GM21529 (cell line): ENCODE measurements at regions not wholly inside any gene's neighbourhood (a gene's known extent, or its start where the extent isn't known, plus 50 kb on each side); places are given as distances from the start of the nearest gene placed in this dataset.
"Not testable (repeated sequence)": the region's sequence is repeated elsewhere in the genome, so short reads cannot be mapped to it uniquely, and the experiment has no call there.

ENCODE experiments used
- ATAC-seq: cut with Tn5 transposase; IDR thresholded peaks from one replicate; pipeline ENCODE4 v1.9.1; 2021; ENCODE audit not compliant: unreplicated experiment

DNA sequence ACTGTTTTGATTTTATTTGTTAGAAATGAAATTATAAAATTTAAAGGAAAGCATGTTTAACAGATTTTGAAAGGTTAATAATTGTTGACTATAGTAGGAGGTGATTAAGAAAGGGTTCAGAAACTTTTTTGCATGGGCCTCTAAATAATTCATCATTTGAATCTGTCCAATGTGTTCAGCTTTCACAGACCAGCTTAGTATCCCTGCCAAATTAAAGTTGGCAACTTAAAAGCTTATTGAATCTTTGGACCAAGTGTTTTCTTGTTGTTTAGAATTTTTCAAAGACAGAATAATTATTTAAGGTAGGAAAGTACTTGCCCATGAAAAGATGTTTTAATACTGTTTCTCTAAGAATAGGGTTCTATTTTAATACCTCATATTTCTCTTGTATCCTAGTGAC lies 466.0 kb downstream of the GJA1 start:
- ATAC-seq, result no peak

DNA sequence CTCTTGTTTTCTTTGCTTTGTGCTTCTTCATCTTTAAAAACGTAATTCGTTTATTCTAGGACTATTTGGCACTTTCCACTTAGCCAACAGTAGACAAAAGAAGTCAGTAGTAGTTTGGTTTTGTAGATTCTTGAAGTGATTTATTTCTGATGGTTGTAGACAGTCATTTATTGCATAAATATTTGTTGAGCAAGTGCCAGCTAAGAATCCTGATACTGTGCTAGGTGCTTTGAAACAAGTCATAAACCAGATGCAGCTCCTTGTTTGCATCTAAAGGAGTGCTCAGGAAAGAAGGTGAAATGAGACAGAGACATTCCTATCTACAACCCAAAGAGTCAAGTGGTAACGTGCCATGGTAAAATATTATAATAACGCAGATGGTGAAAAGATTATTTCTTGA lies 469.1 kb downstream of the GJA1 start:
- no peak for ATAC-seq

DNA sequence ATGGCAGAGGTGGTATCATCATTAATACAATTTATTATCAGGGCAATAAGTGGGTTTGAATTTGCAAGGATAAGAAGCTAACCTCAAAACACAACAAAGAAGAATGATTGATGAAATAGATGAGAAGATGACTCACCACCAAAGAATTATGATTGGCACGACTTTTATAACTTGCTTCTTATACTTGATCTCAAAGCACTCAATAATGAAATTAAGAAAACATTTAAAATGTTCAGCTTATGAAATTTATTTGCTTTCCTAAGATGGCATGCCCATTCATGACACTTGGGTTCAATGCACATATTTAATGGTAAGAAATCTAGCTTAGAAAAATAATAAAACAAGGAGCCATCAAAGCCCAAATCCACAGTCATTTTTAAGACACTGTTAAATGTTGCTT lies 477.5 kb downstream of the GJA1 start:
- ATAC-seq, result no peak

DNA sequence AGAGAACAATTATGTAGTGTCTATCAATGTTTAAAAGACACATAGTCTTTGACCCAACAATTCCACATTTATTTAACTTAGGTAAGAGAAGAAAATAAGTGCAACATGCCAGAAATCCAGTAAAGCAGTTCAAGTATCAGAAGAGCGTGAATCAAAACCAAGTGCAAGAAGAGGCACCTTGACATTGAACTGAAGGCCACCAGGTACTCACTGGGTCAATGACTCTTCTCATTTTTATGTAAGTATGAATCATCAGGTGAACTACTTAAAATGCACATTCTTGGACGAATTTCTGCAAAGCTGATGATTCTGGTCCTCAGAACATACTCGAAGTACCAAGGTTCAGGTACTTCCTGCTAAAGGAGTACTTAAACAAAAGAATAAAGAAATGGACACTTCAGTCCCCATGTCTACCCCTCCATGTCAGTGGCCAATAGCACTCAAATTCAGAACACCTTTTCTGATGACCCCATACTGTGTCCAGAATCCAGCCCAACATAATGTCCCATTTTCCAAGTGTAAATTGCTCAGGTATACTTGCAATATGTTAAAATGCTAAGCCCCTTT lies 481.9 kb downstream of the GJA1 start:
- no peak for ATAC-seq

DNA sequence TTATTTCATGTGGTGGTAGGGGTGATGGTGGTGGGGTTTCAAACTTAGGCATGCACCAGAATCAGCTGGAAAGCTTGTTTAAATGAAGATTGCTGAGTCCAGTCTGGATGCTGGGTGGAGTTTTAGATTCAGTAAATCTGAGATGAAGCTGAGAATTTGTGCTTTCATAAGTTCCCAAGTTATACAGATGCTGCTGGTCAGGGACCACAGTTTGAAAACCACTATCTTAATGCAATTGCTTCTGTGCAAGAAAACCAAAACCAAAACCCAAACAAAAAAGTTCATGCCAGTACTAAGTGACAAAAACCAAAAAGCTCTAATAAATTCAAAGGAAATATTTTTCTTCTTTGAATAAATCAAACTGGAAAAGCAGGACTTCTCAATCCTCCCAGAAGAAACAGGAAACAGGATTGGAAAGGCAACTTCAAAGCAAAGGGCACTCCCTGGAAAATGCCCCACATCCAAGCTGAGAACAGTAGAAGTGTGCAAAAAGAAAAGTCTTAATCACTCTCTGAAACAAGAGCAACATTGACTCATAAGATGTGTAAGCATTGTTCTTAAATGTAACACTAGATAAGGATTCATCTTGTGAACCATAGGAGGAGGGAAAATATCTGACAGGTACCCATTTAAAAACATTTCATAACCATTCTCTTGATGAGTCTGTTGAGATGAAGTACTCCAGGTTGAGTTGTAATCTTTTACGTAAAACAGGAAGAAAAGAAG lies 481.5 kb upstream of the HSF2 start:
- no peak for ATAC-seq

DNA sequence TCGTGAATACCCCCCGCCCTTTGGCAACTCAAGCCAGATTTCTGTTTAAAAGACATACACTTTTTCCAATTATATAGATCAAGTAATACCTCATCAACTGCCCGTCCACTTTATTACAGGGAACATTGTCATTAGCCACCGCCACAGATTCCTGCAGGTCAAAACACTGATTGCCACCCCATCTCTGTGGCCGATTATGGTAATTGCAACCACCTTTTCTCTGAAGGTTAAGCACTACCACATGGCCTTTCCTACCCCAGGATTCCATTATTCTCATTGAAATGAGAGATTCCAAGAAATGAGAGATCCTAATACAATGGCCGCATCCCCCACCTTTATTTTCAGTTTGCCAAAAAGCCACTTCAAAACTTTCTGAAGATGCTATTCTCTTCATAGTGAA lies 478.8 kb upstream of the HSF2 start:
- ATAC-seq, result no peak

DNA sequence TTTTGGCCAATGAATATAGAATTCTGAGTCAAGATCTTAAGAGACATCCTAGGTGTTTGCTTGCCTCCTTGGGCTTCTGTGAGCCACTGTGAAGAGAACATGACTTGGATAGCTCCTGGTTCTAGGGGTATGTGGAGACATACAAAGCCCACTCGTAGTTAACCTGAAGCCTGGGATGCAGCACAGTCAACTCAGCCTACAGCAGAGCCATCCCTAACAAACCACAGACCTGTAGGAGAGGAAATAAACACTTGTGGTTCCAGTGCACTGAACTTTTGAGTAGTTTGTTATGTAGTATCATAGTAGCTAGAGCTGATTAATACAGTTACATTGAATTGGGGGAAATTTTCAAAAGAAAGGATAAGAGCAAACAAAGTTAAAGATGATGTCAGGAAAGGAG lies 474.4 kb upstream of the HSF2 start:
- ATAC-seq, result no peak

DNA sequence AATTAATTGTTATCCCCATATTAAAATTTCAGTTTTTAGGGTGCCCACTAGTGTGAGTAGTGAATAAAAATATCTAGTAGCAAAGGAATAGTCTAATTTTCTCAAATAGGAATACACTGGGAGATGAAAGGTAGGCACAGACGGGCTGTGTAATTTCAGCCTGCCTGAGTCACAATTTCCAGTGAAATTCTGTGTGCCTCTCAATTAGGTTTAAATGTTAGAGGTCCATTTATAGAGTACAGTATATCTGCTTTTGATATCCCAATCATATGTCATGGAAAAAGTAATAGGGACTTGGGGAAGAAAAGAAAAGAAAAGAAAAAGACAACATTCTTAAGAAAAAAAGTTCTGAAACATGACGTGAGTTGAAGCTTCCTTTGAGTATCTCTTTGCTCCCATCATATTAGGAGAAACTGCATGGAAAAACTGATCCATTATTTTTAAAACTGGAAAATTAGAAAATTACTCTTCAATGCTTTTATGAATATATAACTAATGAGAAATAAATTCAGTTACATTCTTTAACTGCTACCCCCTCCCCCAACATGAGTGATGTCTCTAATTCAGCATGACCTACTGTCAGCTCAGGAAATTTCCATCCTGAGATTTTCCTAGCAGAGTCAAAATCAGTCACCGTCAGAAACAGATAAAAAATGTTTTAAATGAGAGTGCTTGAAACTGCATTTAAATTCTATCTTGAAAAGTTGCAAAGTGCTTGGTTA lies 473.8 kb upstream of the HSF2 start:
- no peak for ATAC-seq

DNA sequence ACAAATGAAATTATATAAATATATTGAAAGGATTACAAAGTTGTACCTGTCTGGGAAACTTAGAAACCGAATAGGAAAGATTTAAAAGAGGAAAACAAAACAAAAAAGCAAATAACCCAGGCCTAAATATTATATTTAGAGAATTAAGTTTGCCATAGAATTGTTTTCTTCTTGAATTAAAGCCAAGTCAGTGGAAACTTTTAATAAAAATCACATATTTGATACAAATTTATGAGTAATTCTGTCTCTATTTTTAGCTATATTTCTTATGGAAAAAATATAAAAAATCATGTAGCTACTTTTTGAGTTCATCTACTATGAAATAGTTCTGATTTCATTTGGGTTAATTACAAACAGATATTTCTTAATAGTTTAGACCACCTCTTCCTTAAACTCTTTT lies 470.2 kb upstream of the HSF2 start:
- ATAC-seq, result no peak

DNA sequence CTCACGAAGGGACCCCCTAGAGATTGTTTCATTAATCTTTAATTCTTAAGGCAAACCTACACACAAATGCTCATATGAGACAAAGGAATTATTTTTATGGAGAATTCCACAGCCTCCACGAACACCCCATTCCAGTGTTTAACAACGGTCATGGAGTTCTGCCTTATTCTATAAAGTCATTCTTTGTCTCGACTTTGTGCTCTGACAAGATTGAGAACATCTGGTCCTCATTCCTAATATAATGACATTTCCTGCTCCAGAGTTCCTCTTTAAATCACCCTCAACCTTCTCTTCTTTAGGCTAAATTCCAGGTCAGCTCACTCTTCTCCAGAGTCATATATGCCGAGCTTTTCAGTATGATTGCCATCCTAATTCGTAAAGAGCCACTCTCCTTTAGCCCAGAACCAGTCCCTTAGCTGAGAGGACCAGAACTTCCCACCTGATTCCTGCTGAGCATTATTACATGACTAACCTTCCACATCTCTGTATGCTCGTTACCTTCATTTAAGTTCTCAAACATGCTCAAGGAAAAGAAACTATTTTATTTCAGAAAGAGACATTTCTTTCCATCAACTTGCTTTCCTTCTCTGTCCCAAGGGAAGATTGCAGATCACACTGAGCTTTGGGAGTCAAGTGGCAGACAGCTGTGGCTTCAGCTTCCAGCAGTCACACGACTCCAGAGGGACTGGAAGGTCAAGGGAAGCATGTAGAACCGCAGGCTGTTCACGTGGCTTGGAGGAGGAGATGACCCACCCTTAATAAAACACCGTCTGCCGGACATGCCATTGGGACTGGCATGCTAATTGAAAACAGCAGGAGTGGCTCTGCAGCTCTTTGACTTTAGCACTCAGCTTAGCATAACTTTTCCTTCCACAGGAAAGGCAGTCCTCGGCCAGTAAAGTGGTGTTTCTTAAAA lies 467.1 kb upstream of the HSF2 start:
- ATAC-seq, result no peak

DNA sequence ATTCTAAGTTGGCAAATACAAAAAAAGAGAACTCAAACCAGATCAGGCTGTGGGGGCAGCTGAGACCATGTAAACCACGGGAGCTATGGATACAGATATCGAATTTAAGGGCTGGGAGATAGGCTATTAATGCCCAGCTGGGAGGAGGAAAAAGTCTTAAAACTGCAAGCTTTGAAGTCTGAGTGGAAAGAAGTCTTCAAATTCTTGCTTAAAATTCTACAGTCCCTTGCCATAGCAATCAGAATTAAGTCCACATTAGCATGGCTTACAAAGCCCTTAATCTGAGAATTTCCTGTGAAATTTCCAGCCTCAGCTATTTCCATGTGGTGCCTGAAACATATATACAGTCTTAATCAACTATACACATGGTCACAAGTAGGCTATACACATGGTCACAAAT lies 465.0 kb upstream of the HSF2 start:
- no peak for ATAC-seq

DNA sequence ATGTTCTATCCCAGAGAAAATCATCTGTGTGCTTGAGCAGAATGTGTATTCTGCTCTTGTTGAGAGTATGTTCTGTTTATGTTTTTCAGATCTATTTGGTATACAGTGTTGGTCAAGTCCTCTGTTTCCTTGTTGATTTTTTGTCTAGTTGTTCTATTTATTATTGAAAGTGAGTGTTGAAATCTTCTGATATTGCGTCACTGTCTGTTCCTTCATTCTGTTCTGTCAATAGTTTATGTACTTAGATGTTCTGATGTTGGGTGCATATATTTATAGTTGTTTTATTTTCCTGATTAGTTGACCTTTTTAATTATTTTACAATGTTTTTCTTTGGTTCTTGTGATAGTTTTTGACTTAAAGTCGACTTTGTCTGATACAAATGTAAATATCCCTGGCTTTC lies 458.7 kb upstream of the HSF2 start:
- ATAC-seq, result no peak

DNA sequence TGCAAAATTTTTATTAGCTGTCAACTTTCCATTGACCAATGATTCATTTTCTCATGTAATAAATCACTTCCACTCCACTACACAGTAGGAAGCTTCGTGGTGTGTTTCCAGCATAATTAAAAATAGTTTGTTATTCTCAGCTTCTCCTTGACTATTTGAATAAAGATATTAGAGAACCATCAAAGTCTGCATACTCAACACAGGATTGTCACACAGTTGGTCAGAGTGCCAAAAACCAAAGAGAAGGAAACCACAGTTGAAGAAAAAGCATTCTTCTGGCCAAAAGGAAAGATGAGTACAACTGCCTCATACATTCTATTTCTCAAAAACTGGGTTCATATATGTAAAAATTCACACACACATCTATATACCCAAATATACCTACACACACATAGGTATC lies 455.1 kb upstream of the HSF2 start:
- no peak for ATAC-seq

DNA sequence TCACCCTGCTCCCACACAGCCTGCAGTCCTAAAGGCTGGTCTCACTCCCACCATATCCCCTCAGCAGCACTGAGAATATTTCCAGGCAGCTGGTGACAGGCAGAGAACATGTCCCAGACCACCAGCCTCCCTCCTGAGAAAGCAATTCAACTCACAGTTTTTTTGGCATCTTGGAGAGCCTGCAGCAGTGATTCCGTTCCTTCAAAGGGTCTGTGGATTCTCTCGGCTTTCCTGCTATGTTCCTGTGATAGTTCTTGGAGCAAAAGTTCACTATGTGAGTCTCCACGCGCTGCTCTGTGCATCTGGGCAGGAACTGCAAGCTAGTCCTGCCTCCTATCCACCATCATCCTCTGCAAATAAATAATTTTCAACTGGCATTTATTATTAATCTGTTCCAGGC lies 448.3 kb upstream of the HSF2 start:
- no peak for ATAC-seq

DNA sequence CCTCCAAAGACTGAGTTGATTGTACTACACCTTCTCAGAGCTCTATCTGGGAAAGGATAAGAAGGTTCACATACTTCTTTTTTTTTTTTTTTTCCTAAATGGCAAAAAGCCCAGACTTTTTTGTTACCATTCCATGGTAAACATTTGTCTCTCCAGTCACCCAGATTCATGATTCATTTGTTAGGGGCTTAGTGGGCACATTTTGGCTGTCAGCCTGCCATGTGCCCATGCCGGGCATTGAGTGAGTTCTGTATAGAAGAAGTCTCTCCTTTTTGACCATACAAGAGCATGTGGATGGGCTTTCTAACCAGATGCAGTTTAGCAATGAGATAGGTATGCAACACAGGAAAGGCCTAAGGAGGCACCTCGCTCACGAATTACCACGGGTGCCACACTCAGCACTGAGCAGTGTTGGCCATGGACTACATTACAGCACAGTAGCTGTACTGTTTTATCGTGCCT lies 447.5 kb upstream of the HSF2 start:
- ATAC-seq, result no peak

DNA sequence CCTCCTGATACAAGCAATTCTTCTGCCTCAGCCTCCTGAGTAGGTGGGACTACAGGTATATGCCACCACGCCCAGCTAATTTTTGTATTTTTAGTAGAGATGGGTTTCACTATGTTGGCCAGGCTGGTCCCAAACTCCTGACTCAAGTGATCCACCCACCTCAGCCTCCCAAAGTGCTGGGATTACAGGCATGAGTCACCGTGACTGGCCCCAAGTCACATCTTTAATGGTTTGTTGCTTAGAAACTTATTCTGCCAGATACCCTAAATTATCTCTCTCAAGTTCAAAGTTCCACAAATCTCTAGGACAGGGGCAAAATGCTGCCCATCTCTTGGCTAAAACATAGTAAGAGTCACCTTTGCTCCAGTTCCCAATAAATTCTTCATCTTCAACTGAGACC lies 444.1 kb upstream of the HSF2 start:
- ATAC-seq, result not testable (repeated sequence)

DNA sequence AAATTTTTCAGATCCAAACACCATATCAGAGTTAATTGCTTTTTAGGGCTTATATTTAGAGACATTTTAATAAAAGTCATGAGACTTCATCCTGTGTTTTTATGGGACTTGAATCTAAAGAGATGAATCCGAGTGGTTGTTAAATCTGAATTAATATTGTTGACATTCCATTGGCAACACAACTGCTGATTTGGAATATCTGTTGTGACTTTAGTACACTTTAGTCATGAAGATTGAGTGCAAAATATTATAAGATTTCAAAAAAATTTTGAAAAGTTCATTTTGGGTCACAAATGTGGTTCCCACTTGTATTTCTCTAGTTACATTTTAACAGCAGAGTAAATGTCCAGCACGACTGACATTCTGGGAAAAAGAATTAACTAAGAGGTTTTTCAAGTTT lies 442.7 kb upstream of the HSF2 start:
- no peak for ATAC-seq

DNA sequence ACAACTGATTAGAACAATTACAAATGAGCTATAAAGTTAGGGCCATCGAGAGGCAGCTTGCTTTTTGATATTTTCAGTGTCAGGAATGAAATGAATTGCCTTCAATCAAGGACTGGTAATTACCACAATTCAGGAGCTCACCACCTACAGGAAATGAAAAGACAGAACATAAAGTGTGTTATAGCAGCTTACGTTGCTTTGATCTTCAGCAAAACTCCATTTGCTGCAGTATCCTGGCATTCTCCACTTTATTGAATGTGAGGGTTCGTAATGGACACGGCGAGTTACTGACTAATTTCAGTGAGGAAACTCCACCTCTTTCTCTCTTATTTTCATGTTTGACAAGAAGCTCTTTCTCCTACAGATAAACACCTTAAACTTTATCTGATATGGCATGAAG lies 440.0 kb upstream of the HSF2 start:
- ATAC-seq, result no peak

DNA sequence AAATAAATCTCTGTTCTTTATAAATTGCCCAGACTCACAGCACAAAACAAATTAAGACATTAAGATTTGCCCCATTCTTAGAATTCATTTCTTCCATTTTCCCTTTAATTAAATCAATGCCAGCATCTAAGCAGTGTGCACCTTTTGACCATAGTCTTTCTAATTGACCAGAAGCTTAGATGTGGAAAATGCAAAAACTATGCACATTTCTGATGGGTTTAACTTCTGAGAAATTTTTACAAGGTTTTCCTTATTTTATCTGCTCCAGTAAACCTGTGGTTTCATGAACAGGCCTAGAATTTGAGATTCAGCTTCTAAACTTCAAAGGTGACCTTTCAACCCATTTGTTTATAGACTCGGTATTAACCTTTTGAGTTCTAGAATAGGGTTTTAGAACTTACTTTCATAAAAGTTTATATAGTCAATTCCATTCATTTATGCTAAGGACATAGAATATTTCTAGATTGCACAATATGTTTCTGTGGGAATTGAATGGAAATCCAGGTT lies 437.8 kb upstream of the HSF2 start:
- no peak for ATAC-seq

DNA sequence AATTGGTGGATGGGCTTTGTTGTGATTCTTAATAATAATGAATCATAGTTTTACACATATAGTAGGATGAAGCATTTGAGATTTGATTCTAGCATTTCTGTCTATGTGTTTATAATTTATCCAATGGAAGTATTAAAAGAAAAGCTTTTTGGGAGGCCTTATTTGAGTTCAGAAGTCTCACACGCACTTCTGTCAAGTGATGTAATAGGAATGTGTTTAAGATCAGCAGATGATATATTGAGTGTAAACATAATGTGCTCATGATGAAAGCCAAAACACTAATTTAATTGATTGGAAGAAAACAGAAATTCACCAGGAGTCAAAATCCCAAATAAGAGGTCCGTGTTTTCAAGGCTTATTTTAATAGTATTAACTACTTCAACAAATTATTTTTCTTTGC lies 435.6 kb upstream of the HSF2 start:
- no peak for ATAC-seq

DNA sequence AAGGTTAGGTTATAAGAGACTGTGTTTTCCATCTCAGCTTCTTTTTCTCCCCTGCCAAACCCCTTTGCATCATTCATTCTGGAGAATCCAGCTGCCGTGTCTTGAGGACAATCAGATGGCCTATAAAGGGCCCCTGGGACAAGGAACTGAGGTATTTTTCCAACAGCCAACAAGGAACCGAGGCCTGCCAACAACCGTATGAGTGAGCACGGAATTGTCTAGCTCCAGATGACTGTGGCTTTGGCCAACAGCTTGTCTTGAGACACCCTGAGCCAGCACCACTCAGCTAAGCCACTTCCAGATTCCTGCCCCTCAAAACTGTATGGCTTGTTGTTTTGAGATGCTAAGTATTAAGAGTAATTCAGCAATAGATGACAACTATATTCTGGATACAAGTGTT lies 433.7 kb upstream of the HSF2 start:
- ATAC-seq, result no peak
